GM18951 (cell line): ENCODE measurements at regions not wholly inside any gene's neighbourhood (a gene's known extent, or its start where the extent isn't known, plus 50 kb on each side); places are given as distances from the start of the nearest gene placed in this dataset.
"Not testable (repeated sequence)": the region's sequence is repeated elsewhere in the genome, so short reads cannot be mapped to it uniquely, and the experiment has no call there.

Experiments used
- POLR2A ChIP-seq: IDR thresholded peaks from 4 replicates; pipeline ENCODE4 v1.6.1; 2011; ENCODE audit warnings: mild to moderate bottlenecking; ENCODE audit not compliant: insufficient read length, insufficient read depth; ENCODE audit errors: extremely low read depth
- in situ Hi-C: fragments of 300-500 bp; cut with MboI; formaldehyde crosslinking; loops from one replicate; pipeline ENCODE4 v1.12.0; 2022; ENCODE audit warnings: low sequenced_read_pairs, mixed read lengths, inconsistent platforms; ENCODE audit not compliant: unreplicated experiment

DNA sequence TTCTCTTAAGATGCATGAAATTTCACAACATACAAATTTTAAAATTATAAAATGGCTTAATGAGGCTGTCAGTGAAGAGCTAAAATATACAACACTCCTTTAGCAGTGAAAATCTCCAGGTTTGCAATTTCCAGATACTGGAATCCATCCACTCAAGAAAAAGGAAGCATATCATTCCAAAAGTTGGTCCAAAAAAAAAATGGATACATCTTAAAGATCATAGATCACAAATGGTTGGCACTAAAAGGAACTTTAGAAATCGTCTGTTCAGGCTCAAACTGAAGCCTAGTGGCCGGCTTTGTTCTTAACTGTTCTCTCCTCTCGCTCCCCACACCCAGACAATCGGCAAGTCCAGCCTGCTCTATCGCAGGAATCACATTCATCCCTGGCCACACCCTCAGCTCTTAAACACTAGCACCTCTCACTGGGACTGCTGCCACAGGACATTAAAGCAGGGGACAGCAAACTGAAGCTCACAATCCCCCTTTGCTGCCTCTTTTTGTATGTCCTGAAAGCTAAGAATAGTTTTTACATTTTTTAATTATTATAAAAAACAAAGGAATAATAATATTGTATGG is 130.3 kb upstream of the CDIN1 start:
- in situ Hi-C loops, result no loop called here
- no peak for TF ChIP-seq POLR2A

DNA sequence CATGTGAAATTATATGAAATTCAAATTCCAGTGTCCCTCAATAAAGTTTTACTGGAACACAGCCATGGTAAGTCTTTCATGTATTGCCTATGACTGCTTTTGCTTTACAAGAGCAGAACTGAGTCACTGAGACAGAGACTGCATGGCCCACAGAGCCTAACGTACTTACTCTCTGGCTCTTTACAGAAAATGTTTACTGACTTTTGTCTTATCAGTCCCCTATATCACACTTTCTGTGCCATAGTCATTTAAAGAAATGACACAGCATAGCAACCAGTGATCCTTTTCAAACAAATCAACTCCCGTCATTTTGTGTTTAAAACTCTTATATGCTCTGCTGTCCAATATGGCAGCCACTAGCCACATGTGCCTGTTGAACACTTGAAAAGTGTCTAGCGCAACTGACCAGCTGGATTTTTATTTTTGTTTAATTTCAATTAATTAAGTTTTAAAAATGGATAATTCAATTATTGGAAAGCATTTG is 129.7 kb upstream of the CDIN1 start:
- in situ Hi-C loops, result no loop called here
- TF ChIP-seq POLR2A, result no peak

GRCh38 chr15:36454244-36454643 is 125.2 kb upstream of the CDIN1 start:
- in situ Hi-C loops, result not testable (repeated sequence)

- in situ Hi-C loops, result no loop called here
These were observed 121.0 kb upstream of the CDIN1 start for GRCh38 chr15:36458411-36458810.

DNA sequence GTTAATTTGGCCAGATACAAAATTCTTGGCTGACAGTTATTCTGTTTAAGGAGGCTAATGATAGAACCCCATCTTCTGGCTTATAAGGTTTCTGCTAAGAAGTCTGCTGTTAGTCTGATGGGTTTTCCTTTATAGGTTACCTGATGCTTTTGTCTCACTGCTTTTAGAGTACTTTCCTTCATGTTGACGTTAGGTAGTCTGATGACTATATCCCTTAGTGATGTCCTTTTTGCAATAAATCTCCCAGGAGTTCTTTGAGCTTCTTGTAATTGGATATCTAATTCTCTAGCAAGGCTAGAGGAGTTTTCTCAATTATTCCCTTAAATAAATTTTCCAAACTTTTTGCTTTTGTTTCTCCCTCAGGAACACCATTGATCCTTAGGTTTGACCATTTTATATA is 114.1 kb upstream of the CDIN1 start:
- in situ Hi-C loops, result no loop called here
- TF ChIP-seq POLR2A, result no peak

More at GRCh38 chr15:36458411-36458810, 121.0 kb upstream of the CDIN1 start:
- TF ChIP-seq POLR2A, result no peak

DNA sequence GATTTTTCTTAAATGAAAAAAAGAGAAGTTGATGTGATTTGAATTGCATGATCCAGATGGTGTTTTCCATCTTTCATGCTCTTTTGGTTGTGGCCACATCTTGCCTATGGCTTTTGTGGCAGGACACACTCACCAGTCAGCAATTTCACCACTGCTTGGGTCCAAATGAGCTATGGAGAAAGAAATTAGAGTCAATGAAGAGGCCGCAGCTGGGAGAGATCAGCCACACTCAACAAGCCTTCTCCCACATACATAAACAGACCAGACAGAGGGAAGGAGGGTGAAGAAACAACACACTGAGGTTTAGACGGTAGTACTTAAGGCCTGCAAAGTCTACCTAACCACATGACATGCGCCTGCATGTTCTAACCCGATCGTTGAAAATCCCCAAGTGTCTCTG is 110.7 kb upstream of the CDIN1 start:
- in situ Hi-C loops, result no loop called here
- no peak for TF ChIP-seq POLR2A

DNA sequence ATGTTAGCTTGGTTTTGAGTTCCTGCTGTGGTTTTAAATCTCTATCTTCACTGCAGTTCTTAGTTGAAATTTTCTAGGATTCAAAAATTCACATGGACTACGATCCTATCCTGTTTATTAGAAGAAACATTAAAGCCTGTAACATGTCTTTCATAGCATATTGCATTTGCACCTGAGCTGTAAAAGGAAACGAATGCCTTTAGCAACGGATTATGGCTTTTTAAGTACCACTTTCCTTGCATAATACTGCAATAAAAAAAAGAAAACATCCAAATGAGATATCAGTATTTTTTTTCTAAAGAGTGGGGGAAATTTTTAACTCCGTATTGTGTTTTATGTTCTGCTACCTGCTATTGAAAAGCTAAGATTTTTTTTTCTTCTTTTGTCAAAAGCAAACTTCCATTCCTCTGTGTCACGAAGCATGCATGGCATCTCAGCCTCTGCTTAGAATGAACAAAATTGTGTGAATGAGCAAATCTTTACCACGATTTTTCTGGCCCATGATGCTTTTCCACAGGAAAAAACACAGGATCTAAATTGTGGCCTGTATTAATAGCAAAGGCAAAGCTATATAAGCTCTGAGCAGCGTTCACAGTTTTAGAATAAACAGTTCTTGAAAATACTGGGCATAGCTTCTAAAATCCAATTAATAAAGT is 110.0 kb upstream of the CDIN1 start:
- in situ Hi-C loops, result no loop called here

GRCh38 chr15:36472672-36473071 is 106.8 kb upstream of the CDIN1 start:
- no peak for TF ChIP-seq POLR2A
- in situ Hi-C loops, result no loop called here

More for the DNA sequence above, 110.0 kb upstream of the CDIN1 start:
- TF ChIP-seq POLR2A, result no peak

DNA sequence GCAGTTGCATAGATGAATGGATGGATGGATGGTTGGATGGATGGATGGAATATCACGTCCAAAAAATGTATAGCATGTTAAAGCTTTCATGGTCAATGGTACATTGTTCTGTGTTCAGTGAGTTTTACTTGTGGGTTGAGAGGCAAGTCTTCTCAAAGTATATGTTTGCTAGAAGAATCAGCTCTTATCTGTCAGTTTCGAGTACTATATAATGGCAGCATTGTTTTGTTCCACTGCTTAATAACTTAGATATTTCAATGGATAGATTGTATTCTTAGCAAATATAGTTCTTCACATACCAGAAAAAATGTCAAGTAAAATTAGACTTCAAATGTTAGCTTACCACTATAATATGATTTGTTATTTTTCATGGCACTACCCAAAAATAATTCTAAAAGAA is 100.9 kb upstream of the CDIN1 start:
- in situ Hi-C loops, result no loop called here
- no peak for TF ChIP-seq POLR2A

DNA sequence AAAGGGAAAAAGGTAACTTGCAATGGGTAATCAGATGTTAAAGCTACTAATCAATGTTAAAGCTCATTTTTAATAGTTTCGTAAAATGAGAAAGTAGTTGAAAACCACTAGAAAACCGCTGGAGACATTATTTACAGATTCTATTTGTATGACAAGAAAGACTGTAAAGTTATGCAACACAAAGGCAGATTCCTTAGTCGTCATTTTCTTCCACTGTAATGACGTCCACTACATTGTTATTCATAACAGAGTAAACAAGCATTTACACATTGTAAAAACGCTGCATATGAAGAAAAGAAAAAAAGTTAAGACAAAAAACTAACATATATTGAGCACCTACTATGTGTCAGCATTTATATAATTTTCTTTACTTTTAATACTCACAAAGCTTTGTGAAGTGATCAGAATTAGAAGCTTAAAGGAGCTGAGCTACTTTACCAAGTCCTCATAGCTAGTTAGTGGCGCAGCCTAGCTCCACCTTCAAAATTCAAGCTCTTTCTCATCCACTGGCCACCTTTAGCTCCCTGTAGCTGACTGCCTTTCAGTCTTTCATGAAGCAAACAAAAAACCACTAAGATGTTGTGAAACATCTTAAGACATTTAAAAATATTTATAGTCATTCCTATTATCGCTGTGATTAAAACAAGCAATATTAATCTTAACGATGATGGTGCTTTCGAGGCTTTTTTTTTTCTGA is 100.1 kb upstream of the CDIN1 start:
- in situ Hi-C loops, result no loop called here
- no peak for TF ChIP-seq POLR2A

- in situ Hi-C loops, result no loop called here
- no peak for TF ChIP-seq POLR2A
These were observed 98.3 kb upstream of the CDIN1 start for GRCh38 chr15:36481156-36481555.

DNA sequence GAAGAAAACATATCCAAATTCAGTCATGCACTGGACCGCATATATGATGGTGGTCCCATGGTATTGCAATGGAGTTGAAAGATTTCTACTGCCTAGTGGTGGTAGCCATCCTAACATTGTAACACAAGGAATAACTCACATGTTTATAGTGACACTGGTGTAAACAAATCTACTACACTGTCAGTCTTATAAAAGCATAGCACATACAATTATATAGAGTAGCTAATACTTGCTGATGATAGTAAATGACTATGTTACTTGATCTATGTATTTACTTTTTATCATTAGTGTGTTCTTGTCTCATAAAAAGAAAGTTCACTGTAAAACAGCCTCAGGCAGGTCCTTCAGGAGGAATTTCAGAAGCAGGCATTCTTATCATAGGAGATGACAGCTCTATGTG is 96.0 kb upstream of the CDIN1 start:
- in situ Hi-C loops, result no loop called here
- TF ChIP-seq POLR2A, result no peak

DNA sequence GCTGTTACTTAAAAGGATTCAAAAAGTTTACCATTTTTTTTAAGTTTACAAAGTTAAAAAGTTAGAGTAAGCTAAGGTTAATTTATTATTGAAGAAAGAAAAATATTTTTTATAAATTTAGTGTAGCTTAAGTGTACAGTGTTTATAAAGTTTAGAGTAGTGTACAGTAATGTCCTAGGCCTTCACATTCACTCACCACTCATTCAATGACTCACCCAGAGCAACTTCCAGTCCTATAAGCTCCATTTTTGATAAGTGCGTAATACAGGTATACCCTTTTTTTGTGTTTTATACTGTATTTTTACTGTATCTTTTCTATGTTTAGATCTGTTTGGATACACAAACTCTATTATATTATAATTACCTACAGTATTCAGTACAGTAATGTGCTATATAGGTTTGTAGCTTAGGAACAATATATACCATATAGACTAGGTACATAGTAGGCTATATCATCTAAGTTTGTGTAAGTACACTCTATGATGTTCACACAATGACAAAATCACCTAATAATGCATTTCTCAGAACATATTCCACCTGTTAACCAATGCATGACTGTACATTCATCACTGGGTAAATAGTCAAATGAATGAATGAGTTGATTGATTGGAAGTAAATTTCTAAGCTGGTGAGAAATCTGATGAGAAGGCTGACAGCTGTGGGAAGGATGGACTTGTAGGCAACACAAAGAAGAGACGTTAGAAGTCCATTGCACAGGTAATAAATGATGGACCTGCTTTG is 95.2 kb upstream of the CDIN1 start:
- in situ Hi-C loops, result no loop called here
- no peak for TF ChIP-seq POLR2A

DNA sequence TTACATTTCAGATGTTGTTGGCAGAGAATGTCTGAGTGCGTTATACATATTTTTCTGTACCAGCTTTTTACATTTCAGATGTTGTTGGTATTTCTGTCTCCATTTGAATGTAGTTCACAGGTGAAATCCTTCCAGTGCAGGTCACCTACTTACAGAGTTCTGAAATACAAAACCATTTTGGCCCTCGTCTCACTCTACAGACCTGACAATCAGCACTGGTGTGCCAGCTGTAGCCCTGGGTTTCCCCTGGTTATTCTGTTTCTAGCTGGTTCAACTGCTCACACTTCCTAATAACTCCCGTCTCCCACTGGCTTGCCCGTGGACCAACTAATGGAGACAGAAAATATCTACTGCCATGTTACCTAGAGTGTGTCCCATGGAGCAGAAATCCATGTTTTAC is 87.5 kb upstream of the CDIN1 start:
- TF ChIP-seq POLR2A, result no peak
- in situ Hi-C loops, result no loop called here

DNA sequence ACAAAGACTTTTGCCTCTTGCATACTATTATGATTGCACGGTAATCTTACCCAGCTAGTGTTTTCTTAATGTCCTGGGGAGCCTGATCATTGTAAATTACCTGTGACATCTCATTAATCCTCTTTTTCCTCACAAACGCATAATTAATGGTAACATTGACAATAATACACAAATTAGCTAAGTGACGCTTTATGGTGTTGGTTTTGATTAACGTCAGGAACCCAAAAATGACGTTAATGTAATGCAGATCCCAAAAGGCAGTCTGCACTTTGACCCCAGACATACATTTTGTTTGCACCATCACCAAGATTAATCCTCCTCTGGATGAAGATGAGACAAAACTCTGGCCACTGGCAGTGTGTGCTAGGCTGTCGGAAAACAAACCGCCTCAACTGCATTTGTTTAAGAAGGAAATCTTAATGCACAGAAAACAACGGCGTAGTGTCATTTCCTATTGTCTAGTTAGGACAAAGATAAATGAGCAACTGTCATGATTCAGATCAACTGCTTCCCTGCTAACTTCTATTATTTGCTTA is 83.9 kb upstream of the CDIN1 start:
- in situ Hi-C loops, result no loop called here
- no peak for TF ChIP-seq POLR2A
